ENCODE measurements at regions not wholly inside any gene's neighbourhood (a gene's known extent, or its start where the extent isn't known, plus 50 kb on each side); places are given as distances from the start of the nearest gene placed in this dataset.

DNA sequence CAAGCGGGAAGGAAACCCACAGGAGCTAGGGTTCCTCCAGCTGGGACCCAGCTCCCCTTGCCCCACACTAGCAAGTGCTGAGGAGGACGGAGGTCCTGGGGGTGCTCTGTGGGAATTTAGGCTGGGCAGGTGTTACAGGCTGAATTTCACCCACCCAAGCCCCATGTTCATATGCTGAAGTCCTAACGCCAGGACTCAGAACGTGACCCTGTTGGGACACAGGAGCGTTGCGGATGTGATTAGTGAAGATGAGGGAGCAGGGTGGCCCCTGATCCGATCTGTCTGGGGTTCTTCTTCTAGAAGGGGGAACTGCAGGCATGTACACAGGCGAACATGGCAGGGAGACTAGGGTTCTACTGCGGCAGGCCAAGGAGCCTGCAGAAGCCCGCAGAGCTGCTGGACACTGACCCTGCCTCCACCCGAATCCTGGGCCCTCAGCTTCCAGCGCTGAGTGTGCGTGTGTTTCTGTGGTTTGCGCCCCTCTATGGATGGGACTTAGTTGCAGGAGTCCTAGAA is 103.4 kb upstream of the FGF3 start:
- H3K4me2 ChIP-seq (ENCODE audit: low read depth, low read length, poor library complexity, severe bottlenecking), result no peak overlapping the region
- no peak overlapping the region for H3K27ac ChIP-seq (ENCODE audit: low read depth, low read length)
- no peaks in the 10 kb centered on the region for H3K79me2 ChIP-seq (ENCODE audit: insufficient read depth, low read length)
- H3K4me3 ChIP-seq (ENCODE audit: insufficient read depth, low read length, poor library complexity, severe bottlenecking), result no peak overlapping the region
- no peaks in the 10 kb centered on the region for H3K27me3 ChIP-seq (ENCODE audit: low read length)
- no peaks in the 10 kb centered on the region for H3K36me3 ChIP-seq (ENCODE audit: low read length)
- H3F3A ChIP-seq (ENCODE audit: insufficient read depth), result no peaks in the 10 kb centered on the region
- H3K9ac ChIP-seq (ENCODE audit: low read length), result no peak overlapping the region
- no peaks in the 10 kb centered on the region for H4K20me1 ChIP-seq (ENCODE audit: low read depth, low read length)
- H3K9me2 ChIP-seq (replicated peaks; ENCODE audit: insufficient read depth, low read length), result no peaks in the 10 kb centered on the region
- no peak for TF ChIP-seq EZH2phosphoT487 (conservative IDR thresholded peaks at IDR 0.05; ENCODE audit: low read length)
- TF ChIP-seq, protein P1, sequence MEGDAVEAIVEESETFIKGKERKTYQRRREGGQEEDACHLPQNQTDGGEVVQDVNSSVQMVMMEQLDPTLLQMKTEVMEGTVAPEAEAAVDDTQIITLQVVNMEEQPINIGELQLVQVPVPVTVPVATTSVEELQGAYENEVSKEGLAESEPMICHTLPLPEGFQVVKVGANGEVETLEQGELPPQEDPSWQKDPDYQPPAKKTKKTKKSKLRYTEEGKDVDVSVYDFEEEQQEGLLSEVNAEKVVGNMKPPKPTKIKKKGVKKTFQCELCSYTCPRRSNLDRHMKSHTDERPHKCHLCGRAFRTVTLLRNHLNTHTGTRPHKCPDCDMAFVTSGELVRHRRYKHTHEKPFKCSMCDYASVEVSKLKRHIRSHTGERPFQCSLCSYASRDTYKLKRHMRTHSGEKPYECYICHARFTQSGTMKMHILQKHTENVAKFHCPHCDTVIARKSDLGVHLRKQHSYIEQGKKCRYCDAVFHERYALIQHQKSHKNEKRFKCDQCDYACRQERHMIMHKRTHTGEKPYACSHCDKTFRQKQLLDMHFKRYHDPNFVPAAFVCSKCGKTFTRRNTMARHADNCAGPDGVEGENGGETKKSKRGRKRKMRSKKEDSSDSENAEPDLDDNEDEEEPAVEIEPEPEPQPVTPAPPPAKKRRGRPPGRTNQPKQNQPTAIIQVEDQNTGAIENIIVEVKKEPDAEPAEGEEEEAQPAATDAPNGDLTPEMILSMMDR (IDR thresholded peaks at IDR 0.05; ENCODE audit: insufficient read depth, low read length, poor library complexity, severe bottlenecking), result no peak
- H3K9me3 ChIP-seq (ENCODE audit: insufficient read depth, low read length), result no peaks in the 10 kb centered on the region
- H2AFZ ChIP-seq (ENCODE audit: low read depth, low read length, severe bottlenecking), result no peak overlapping the region

DNA sequence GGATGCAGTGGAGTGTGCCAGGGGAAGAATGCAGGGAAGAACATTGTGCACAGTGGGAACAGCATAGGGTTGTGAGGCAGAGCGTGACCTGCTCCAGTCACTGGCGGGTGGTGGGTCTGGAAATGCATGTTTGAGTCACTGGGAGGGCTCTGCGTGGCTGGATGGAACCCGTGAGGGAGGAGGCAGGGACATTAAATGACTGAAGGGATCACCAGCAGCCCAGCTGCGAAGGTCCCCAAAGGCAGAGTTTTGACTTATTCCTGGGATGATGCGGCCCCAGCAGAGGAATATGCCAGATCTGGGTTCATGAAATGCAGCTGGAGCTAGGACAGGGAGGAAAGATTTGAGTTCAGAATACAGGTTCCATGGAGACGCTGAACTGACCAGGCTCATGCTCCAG is 104.0 kb upstream of the FGF3 start:
- H3K4me3 ChIP-seq (ENCODE audit: insufficient read depth, low read length, poor library complexity, severe bottlenecking), result no peak overlapping the region
- TF ChIP-seq, protein P1 (IDR thresholded peaks at IDR 0.05; ENCODE audit: insufficient read depth, low read length, poor library complexity, severe bottlenecking), result no peak
- no peak for TF ChIP-seq EZH2phosphoT487 (conservative IDR thresholded peaks at IDR 0.05; ENCODE audit: low read length)
- no peaks in the 10 kb centered on the region for H3K27me3 ChIP-seq (ENCODE audit: low read length)
- no peaks in the 10 kb centered on the region for H3K9me2 ChIP-seq (replicated peaks; ENCODE audit: insufficient read depth, low read length)
- no peak overlapping the region for H3K9ac ChIP-seq (ENCODE audit: low read length)
- no peaks in the 10 kb centered on the region for H3F3A ChIP-seq (ENCODE audit: insufficient read depth)
- no peaks in the 10 kb centered on the region for H3K79me2 ChIP-seq (ENCODE audit: insufficient read depth, low read length)
- H4K20me1 ChIP-seq (ENCODE audit: low read depth, low read length), result no peaks in the 10 kb centered on the region
- H3K36me3 ChIP-seq (ENCODE audit: low read length), result no peaks in the 10 kb centered on the region
- no peak overlapping the region for H3K27ac ChIP-seq (ENCODE audit: low read depth, low read length)
- no peak overlapping the region for H3K4me2 ChIP-seq (ENCODE audit: low read depth, low read length, poor library complexity, severe bottlenecking)
- no peak overlapping the region for H2AFZ ChIP-seq (ENCODE audit: low read depth, low read length, severe bottlenecking)
- no peaks in the 10 kb centered on the region for H3K9me3 ChIP-seq (ENCODE audit: insufficient read depth, low read length)

DNA sequence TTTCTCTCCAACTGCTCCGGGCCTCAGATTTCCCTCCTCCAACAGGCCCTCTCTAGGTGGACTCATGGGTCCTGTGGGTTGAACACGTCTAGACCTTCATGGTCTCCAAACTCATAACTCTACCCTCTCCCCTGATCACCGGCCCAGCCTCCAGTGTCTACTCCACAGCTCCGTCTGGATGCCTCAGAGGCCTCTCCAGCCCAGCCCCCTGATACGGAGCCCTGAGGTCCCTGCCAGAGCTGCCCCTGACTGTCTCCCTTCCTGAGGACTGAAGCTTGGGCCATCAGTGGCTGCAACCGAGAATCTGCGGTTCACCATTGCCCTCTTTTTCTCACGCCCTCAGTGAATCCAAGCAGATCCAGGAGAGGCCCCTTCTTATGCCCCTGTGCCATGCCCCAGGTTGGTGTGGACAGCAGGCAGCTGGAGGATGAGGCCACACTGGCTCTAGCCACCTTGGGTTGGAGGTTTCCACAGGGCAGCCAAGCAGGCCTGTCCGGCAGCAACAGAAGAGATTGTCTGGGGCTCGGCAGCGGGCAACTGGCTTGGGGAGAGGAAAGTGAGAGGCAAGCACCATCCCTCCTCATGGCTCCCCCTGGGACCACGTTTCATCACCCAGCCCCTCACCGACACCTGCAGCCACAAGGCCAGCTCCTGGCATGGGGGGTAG is 104.6 kb upstream of the FGF3 start:
- Histone ChIP-seq H3F3A (ENCODE audit: insufficient read depth) (no peaks in the 10 kb centered on the region), H3K9me2 (replicated peaks; ENCODE audit: insufficient read depth, low read length) (no peaks in the 10 kb centered on the region), H3K4me2 (ENCODE audit: low read depth, low read length, poor library complexity, severe bottlenecking) (no peak overlapping the region), H3K4me3 (ENCODE audit: insufficient read depth, low read length, poor library complexity, severe bottlenecking) (no peak overlapping the region), H3K79me2 (ENCODE audit: insufficient read depth, low read length) (no peaks in the 10 kb centered on the region), H2AFZ (ENCODE audit: low read depth, low read length, severe bottlenecking) (no peak overlapping the region), H3K27me3 (ENCODE audit: low read length) (no peaks in the 10 kb centered on the region), H3K27ac (ENCODE audit: low read depth, low read length) (no peak overlapping the region), H3K9me3 (ENCODE audit: insufficient read depth, low read length) (no peaks in the 10 kb centered on the region), H4K20me1 (ENCODE audit: low read depth, low read length) (no peaks in the 10 kb centered on the region), H3K36me3 (ENCODE audit: low read length) (no peaks in the 10 kb centered on the region), H3K9ac (ENCODE audit: low read length) (no peak overlapping the region)
- no peak for TF ChIP-seq EZH2phosphoT487 (conservative IDR thresholded peaks at IDR 0.05; ENCODE audit: low read length)
- TF ChIP-seq, protein P1 (IDR thresholded peaks at IDR 0.05; ENCODE audit: insufficient read depth, low read length, poor library complexity, severe bottlenecking), result no peak
